ENCODE measurements at regions not wholly inside any gene's neighbourhood (a gene's known extent, or its start where the extent isn't known, plus 50 kb on each side); places are given as distances from the start of the nearest gene placed in this dataset.

GRCh38 chr3:59280113-59280512 is 230.3 kb upstream of the CFAP20DC start:
- DNase-seq = no peak

GRCh38 chr3:59277816-59278215 is 228.0 kb upstream of the CFAP20DC start:
- no peak for DNase-seq

GRCh38 chr3:59277201-59277600 is 227.4 kb upstream of the CFAP20DC start:
- DNase-seq = no peak

GRCh38 chr3:59273976-59274375 is 224.2 kb upstream of the CFAP20DC start:
- DNase-seq = no peak

GRCh38 chr3:59271971-59272370 is 222.1 kb upstream of the CFAP20DC start:
- no peak for DNase-seq

- DNase-seq = no peak
These were observed 221.1 kb upstream of the CFAP20DC start for GRCh38 chr3:59270921-59271320.

- no peak for DNase-seq
These were observed 220.4 kb upstream of the CFAP20DC start for GRCh38 chr3:59270209-59270608.

- DNase-seq = no peak
These were observed 218.3 kb upstream of the CFAP20DC start for GRCh38 chr3:59268170-59268569.

- no peak for DNase-seq
These were observed 217.2 kb upstream of the CFAP20DC start for GRCh38 chr3:59267021-59267420.

GRCh38 chr3:59266551-59266950 is 216.7 kb upstream of the CFAP20DC start:
- no peak for DNase-seq

- DNase-seq = no peak
These were observed 215.7 kb upstream of the CFAP20DC start for GRCh38 chr3:59265566-59265965.

- DNase-seq = no peak
These were observed 214.5 kb upstream of the CFAP20DC start for GRCh38 chr3:59264366-59264765.

- DNase-seq = no peak
These were observed 213.3 kb upstream of the CFAP20DC start for GRCh38 chr3:59263152-59263551.

GRCh38 chr3:59262076-59262498 is 212.3 kb upstream of the CFAP20DC start:
- no peak for DNase-seq

- no peak for DNase-seq
These were observed 211.2 kb upstream of the CFAP20DC start for GRCh38 chr3:59261009-59261408.

- no peak for DNase-seq
These were observed 208.9 kb upstream of the CFAP20DC start for GRCh38 chr3:59258550-59259260.

- no peak for DNase-seq
These were observed 207.7 kb upstream of the CFAP20DC start for GRCh38 chr3:59257506-59257905.

- DNase-seq = no peak
These were observed 206.4 kb upstream of the CFAP20DC start for GRCh38 chr3:59256230-59256629.

GRCh38 chr3:59254976-59255375 is 205.2 kb upstream of the CFAP20DC start:
- no peak for DNase-seq

- DNase-seq = no peak
These were observed 204.6 kb upstream of the CFAP20DC start for GRCh38 chr3:59254433-59254832.

- no peak for DNase-seq
These were observed 203.7 kb upstream of the CFAP20DC start for GRCh38 chr3:59253523-59253922.

GRCh38 chr3:59251869-59252268 is 202.0 kb upstream of the CFAP20DC start:
- no peak for DNase-seq

GRCh38 chr3:59250600-59250999 is 200.8 kb upstream of the CFAP20DC start:
- no peak for DNase-seq

- no peak for DNase-seq
These were observed 200.0 kb upstream of the CFAP20DC start for GRCh38 chr3:59249698-59250361.

GRCh38 chr3:59249004-59249403 is 199.2 kb upstream of the CFAP20DC start:
- no peak for DNase-seq
